ENCODE measurements at regions not wholly inside any gene's neighbourhood (a gene's known extent, or its start where the extent isn't known, plus 50 kb on each side); places are given as distances from the start of the nearest gene placed in this dataset.
"Not testable (repeated sequence)": the region's sequence is repeated elsewhere in the genome, so short reads cannot be mapped to it uniquely, and the experiment has no call there.

- DNase-seq, result no peak
Observed at GRCh38 chr6:80440496-80441115, 334.1 kb downstream of the BCKDHB start.

GRCh38 chr6:80439721-80440470 lies 333.4 kb downstream of the BCKDHB start:
- DNase-seq, result no peak

- DNase-seq, result no peak
Observed at GRCh38 chr6:80438772-80439171, 332.3 kb downstream of the BCKDHB start.

- no peak for DNase-seq
Observed at GRCh38 chr6:80437801-80438200, 331.3 kb downstream of the BCKDHB start.

- DNase-seq, result no peak
Observed at GRCh38 chr6:80437221-80437620, 330.8 kb downstream of the BCKDHB start.

GRCh38 chr6:80436663-80437062 lies 330.2 kb downstream of the BCKDHB start:
- DNase-seq, result no peak

GRCh38 chr6:80435457-80435856 lies 329.0 kb downstream of the BCKDHB start:
- no peak for DNase-seq

- no peak for DNase-seq
Observed at GRCh38 chr6:80434691-80435350, 328.4 kb downstream of the BCKDHB start.

GRCh38 chr6:80433673-80434025 lies 327.2 kb downstream of the BCKDHB start:
- DNase-seq, result no peak

GRCh38 chr6:80433010-80433672 lies 326.7 kb downstream of the BCKDHB start:
- no peak for DNase-seq

- DNase-seq, result no peak
Observed at GRCh38 chr6:80425089-80425823, 318.8 kb downstream of the BCKDHB start.

- DNase-seq, result no peak
Observed at GRCh38 chr6:80411486-80411885, 305.0 kb downstream of the BCKDHB start.

GRCh38 chr6:80407976-80408375 lies 301.5 kb downstream of the BCKDHB start:
- not testable (repeated sequence) for DNase-seq

- no peak for DNase-seq
Observed at GRCh38 chr6:80404889-80405288, 298.4 kb downstream of the BCKDHB start.

- DNase-seq, result no peak
Observed at GRCh38 chr6:80403365-80403764, 296.9 kb downstream of the BCKDHB start.

- DNase-seq, result no peak
Observed at GRCh38 chr6:80402266-80402665, 295.8 kb downstream of the BCKDHB start.
